ENCODE measurements at regions not wholly inside any gene's neighbourhood (a gene's known extent, or its start where the extent isn't known, plus 50 kb on each side); places are given as distances from the start of the nearest gene placed in this dataset.
A peak's percentile ranks its signal among the peaks of the same experiment; 100 is the strongest.

- H3K27me3 ChIP-seq (ENCODE audit: insufficient read depth, low read length, poor library complexity), result peaks cover 3% of the 10 kb centered on the region
- no peaks in the 10 kb centered on the region for H3K9me3 ChIP-seq (ENCODE audit: insufficient read depth, low read length, severe bottlenecking)
- no peaks in the 10 kb centered on the region for H3K79me2 ChIP-seq (ENCODE audit: insufficient read depth, low read length)
- H4K20me1 ChIP-seq (ENCODE audit: insufficient read depth, low read length), result no peaks in the 10 kb centered on the region
- no peak overlapping the region for H3K27ac ChIP-seq (ENCODE audit: low read length)
- no peaks in the 10 kb centered on the region for H3K36me3 ChIP-seq (ENCODE audit: insufficient read depth, low read length)
- ATAC-seq (ENCODE audit: insufficient read depth, low read depth) (no peak), DNase-seq (no peak)
- H2AFZ ChIP-seq (ENCODE audit: low read depth, low read length), result no peak overlapping the region
- no peak overlapping the region for H3K4me3 ChIP-seq (ENCODE audit: low read depth in 1 of 2, low read length in 2 of 2)
- H3K4me2 ChIP-seq (ENCODE audit: insufficient read depth, low read length), result no peak overlapping the region
- H3K9ac ChIP-seq (ENCODE audit: low read depth, low read length), result no peak overlapping the region
- H3K4me1 ChIP-seq (ENCODE audit: insufficient read depth, low read length), result no peaks in the 10 kb centered on the region
- TF ChIP-seq, protein P1, sequence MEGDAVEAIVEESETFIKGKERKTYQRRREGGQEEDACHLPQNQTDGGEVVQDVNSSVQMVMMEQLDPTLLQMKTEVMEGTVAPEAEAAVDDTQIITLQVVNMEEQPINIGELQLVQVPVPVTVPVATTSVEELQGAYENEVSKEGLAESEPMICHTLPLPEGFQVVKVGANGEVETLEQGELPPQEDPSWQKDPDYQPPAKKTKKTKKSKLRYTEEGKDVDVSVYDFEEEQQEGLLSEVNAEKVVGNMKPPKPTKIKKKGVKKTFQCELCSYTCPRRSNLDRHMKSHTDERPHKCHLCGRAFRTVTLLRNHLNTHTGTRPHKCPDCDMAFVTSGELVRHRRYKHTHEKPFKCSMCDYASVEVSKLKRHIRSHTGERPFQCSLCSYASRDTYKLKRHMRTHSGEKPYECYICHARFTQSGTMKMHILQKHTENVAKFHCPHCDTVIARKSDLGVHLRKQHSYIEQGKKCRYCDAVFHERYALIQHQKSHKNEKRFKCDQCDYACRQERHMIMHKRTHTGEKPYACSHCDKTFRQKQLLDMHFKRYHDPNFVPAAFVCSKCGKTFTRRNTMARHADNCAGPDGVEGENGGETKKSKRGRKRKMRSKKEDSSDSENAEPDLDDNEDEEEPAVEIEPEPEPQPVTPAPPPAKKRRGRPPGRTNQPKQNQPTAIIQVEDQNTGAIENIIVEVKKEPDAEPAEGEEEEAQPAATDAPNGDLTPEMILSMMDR (IDR thresholded peaks at IDR 0.05; ENCODE audit: borderline replicate concordance, extremely low read depth, low read length, poor library complexity, severe bottlenecking), result peak; percentile 11
- TF ChIP-seq EZH2 (IDR thresholded peaks at IDR 0.05; ENCODE audit: borderline replicate concordance, low read depth, low read length, severe bottlenecking), result no peak
These were observed 61.3 kb upstream of the FERMT1 start for GRCh38 chr20:6184086-6184485.

- Histone ChIP-seq H3K79me2 (ENCODE audit: insufficient read depth, low read length) (no peaks in the 10 kb centered on the region), H3K27me3 (ENCODE audit: insufficient read depth, low read length, poor library complexity) (peaks cover 3% of the 10 kb centered on the region), H2AFZ (ENCODE audit: low read depth, low read length) (no peak overlapping the region), H3K4me1 (ENCODE audit: insufficient read depth, low read length) (no peaks in the 10 kb centered on the region), H3K36me3 (ENCODE audit: insufficient read depth, low read length) (no peaks in the 10 kb centered on the region), H3K4me3 (ENCODE audit: low read depth in 1 of 2, low read length in 2 of 2) (no peak overlapping the region), H3K9ac (ENCODE audit: low read depth, low read length) (no peak overlapping the region), H3K4me2 (ENCODE audit: insufficient read depth, low read length) (no peak overlapping the region), H3K9me3 (ENCODE audit: insufficient read depth, low read length, severe bottlenecking) (no peaks in the 10 kb centered on the region), H4K20me1 (ENCODE audit: insufficient read depth, low read length) (no peaks in the 10 kb centered on the region), H3K27ac (ENCODE audit: low read length) (no peak overlapping the region)
- ATAC-seq (ENCODE audit: insufficient read depth, low read depth), result no peak
- DNase-seq, result no peak
- TF ChIP-seq, protein P1 (IDR thresholded peaks at IDR 0.05; ENCODE audit: borderline replicate concordance, extremely low read depth, low read length, poor library complexity, severe bottlenecking), result no peak
- TF ChIP-seq EZH2 (IDR thresholded peaks at IDR 0.05; ENCODE audit: borderline replicate concordance, low read depth, low read length, severe bottlenecking), result no peak
These were observed 57.7 kb upstream of the FERMT1 start for GRCh38 chr20:6180531-6180930.

DNA sequence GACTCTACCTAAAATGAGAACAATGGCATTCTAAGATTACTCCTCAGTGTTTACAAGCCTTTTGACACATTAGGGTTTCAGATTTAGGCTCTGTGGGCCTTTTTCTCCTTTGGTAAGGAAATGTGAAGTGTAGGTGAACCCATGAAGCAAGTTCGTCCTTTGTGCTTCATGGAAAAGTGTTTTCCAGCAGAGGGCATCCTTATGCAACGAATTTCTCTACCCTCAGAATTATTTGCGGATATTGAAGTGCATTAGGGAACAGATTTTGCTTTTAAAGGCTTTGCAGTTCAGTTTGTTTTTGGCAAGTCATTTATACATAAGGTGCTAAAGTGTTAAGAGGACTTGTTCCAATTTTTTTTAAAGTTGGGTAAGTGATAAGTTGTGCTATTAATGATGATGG lies 55.7 kb upstream of the FERMT1 start:
- DNase-seq (no peak), ATAC-seq (ENCODE audit: insufficient read depth, low read depth) (no peak)
- Histone ChIP-seq H3K9ac (ENCODE audit: low read depth, low read length) (no peak overlapping the region), H4K20me1 (ENCODE audit: insufficient read depth, low read length) (no peaks in the 10 kb centered on the region), H3K36me3 (ENCODE audit: insufficient read depth, low read length) (no peaks in the 10 kb centered on the region), H3K79me2 (ENCODE audit: insufficient read depth, low read length) (no peaks in the 10 kb centered on the region), H3K4me2 (ENCODE audit: insufficient read depth, low read length) (no peak overlapping the region), H2AFZ (ENCODE audit: low read depth, low read length) (no peak overlapping the region), H3K9me3 (ENCODE audit: insufficient read depth, low read length, severe bottlenecking) (no peaks in the 10 kb centered on the region), H3K27me3 (ENCODE audit: insufficient read depth, low read length, poor library complexity) (peaks cover 3% of the 10 kb centered on the region), H3K27ac (ENCODE audit: low read length) (no peak overlapping the region), H3K4me1 (ENCODE audit: insufficient read depth, low read length) (no peaks in the 10 kb centered on the region), H3K4me3 (ENCODE audit: low read depth in 1 of 2, low read length in 2 of 2) (no peak overlapping the region)
- TF ChIP-seq, protein P1 (IDR thresholded peaks at IDR 0.05; ENCODE audit: borderline replicate concordance, extremely low read depth, low read length, poor library complexity, severe bottlenecking), result peak; percentile 65
- no peak for TF ChIP-seq EZH2 (IDR thresholded peaks at IDR 0.05; ENCODE audit: borderline replicate concordance, low read depth, low read length, severe bottlenecking)

GRCh38 chr20:6173481-6173880 lies 50.7 kb upstream of the FERMT1 start:
- H3K9me3 ChIP-seq (ENCODE audit: insufficient read depth, low read length, severe bottlenecking), result no peaks in the 10 kb centered on the region
- H3K27me3 ChIP-seq (ENCODE audit: insufficient read depth, low read length, poor library complexity), result no peaks in the 10 kb centered on the region
- H3K36me3 ChIP-seq (ENCODE audit: insufficient read depth, low read length), result no peaks in the 10 kb centered on the region
- TF ChIP-seq, protein P1 (IDR thresholded peaks at IDR 0.05; ENCODE audit: borderline replicate concordance, extremely low read depth, low read length, poor library complexity, severe bottlenecking), result no peak
- TF ChIP-seq EZH2 (IDR thresholded peaks at IDR 0.05; ENCODE audit: borderline replicate concordance, low read depth, low read length, severe bottlenecking), result no peak
- H4K20me1 ChIP-seq (ENCODE audit: insufficient read depth, low read length), result no peaks in the 10 kb centered on the region
- H3K27ac ChIP-seq (ENCODE audit: low read length), result no peak overlapping the region
- H2AFZ ChIP-seq (ENCODE audit: low read depth, low read length), result no peak overlapping the region
- no peak for ATAC-seq (ENCODE audit: insufficient read depth, low read depth)
- no peaks in the 10 kb centered on the region for H3K79me2 ChIP-seq (ENCODE audit: insufficient read depth, low read length)
- no peak overlapping the region for H3K9ac ChIP-seq (ENCODE audit: low read depth, low read length)
- no peak overlapping the region for H3K4me2 ChIP-seq (ENCODE audit: insufficient read depth, low read length)
- DNase-seq, result no peak
- H3K4me3 ChIP-seq (ENCODE audit: low read depth in 1 of 2, low read length in 2 of 2), result no peak overlapping the region
- no peaks in the 10 kb centered on the region for H3K4me1 ChIP-seq (ENCODE audit: insufficient read depth, low read length)

Data from DND-41 (cell line).